Left lung (tissue), 4 donors: ENCODE measurements at regions not wholly inside any gene's neighbourhood (a gene's known extent, or its start where the extent isn't known, plus 50 kb on each side); places are given as distances from the start of the nearest gene placed in this dataset.

Experiments used
- ATAC-seq: fragments of 200-7000 bp; cut with Tn5 transposase; one replicate; pipeline ENCODE4 v1.9.1; 2020; ENCODE audit warnings: moderate library complexity
- DNase-seq, 4 donors: peaks; one replicate each; pipeline ENCODE4 v3.0.0-alpha.2; 2013 to 2020
- H3K27ac ChIP-seq, 2 donors: fragments of 200-600 bp; sonication (generic) in 1 of 2; one replicate each; pipeline versions ENCODE4 v1.5.0 to v1.8.0; 2020 to 2021
- H3K27me3 ChIP-seq, 2 donors: fragments of 200-600 bp; sonication (generic) in 1 of 2; one replicate each; pipeline versions ENCODE4 v1.5.0 to v1.8.0; 2020 to 2021
- H3K36me3 ChIP-seq, 2 donors: fragments of 200-600 bp; sonication (generic) in 1 of 2; one replicate each; pipeline versions ENCODE4 v1.5.0 to v1.8.0; 2020 to 2021
- H3K4me1 ChIP-seq, 2 donors: fragments of 200-600 bp; one replicate each; pipeline ENCODE4 v1.8.0; 2021
- H3K4me3 ChIP-seq, 2 donors: fragments of 200-600 bp; sonication (generic) in 1 of 2; one replicate each; pipeline versions ENCODE4 v1.5.0 to v1.8.0; 2020 to 2021; ENCODE audit warnings: mild to moderate bottlenecking in 1 of 2
- H3K9me3 ChIP-seq, 2 donors: fragments of 200-600 bp; sonication (generic) in 1 of 2; one replicate each; pipeline versions ENCODE4 v1.5.0 to v1.8.0; 2020 to 2021
- CTCF ChIP-seq, 2 donors: fragments of 200-600 bp; sonication (generic) in 1 of 2; IDR thresholded peaks; one replicate each; pipeline versions ENCODE4 v1.5.0 to v1.8.0; 2021; ENCODE audit warnings: antibody characterized with exemption in 2 of 2
- intact Hi-C, 2 donors: fragments of 100-400 bp; cut with DNase I; formaldehyde crosslinking; loops; one replicate each; pipeline versions ENCODE4 v1.11.2 to v1.14.2; 2022
- donor health status: DM: no; HTN: yes; CAD: no.
- donor health status: DM: no; HTN: no; CAD: no.

- intact Hi-C loops, result no loop called here
- Histone ChIP-seq H3K4me1 (no peaks in the 10 kb centered on the region), H3K36me3 (no peaks in the 10 kb centered on the region), H3K4me3 (no peak overlapping the region), H3K9me3 (no peaks in the 10 kb centered on the region), H3K27me3 (peaks cover 20 to 39% of the 10 kb centered on the region in 2 donors), H3K27ac (no peak overlapping the region)
- DNase-seq (no peak), ATAC-seq (no peak)
- TF ChIP-seq CTCF (IDR thresholded peaks at IDR 0.05), result no peak
Observed at GRCh38 chr17:6893382-6894205, 62.1 kb upstream of the TEKT1 start.

GRCh38 chr17:6894206-6894528, 62.6 kb upstream of the TEKT1 start:
- ATAC-seq, result peak; percentile 73
- TF ChIP-seq CTCF (IDR thresholded peaks at IDR 0.05), result peak in 1 of 2 donors; percentile 23
- H3K4me1 ChIP-seq, result no peaks in the 10 kb centered on the region
- peak in 1 of 4 donors; percentile 24 for DNase-seq
- intact Hi-C loops, result no loop called here
- no peak overlapping the region for H3K4me3 ChIP-seq
- H3K27me3 ChIP-seq, result peaks cover 20 to 39% of the 10 kb centered on the region in 2 donors
- no peak overlapping the region for H3K27ac ChIP-seq
- no peaks in the 10 kb centered on the region for H3K9me3 ChIP-seq
- no peaks in the 10 kb centered on the region for H3K36me3 ChIP-seq

GRCh38 chr17:6901086-6901485, 69.6 kb upstream of the TEKT1 start:
- ATAC-seq, result no peak
- intact Hi-C loops, result no loop called here

GRCh38 chr17:6903326-6903900, 71.9 kb upstream of the TEKT1 start:
- Histone ChIP-seq H3K4me3 (no peak overlapping the region), H3K36me3 (no peaks in the 10 kb centered on the region), H3K27me3 (no peaks in the 10 kb centered on the region), H3K4me1 (no peaks in the 10 kb centered on the region), H3K9me3 (no peaks in the 10 kb centered on the region), H3K27ac (no peak overlapping the region)
- DNase-seq (no peak), ATAC-seq (no peak)
- intact Hi-C loops, result no loop called here
- no peak for TF ChIP-seq CTCF (IDR thresholded peaks at IDR 0.05)

More at GRCh38 chr17:6901086-6901485, 69.6 kb upstream of the TEKT1 start:
- no peak overlapping the region for H3K27ac ChIP-seq
- H3K4me3 ChIP-seq, result no peak overlapping the region
- H3K9me3 ChIP-seq, result no peaks in the 10 kb centered on the region
- no peak for TF ChIP-seq CTCF (IDR thresholded peaks at IDR 0.05)
- DNase-seq, result no peak
- no peaks in the 10 kb centered on the region for H3K36me3 ChIP-seq
- H3K27me3 ChIP-seq, result peaks cover 0 to 5% of the 10 kb centered on the region in 2 donors
- H3K4me1 ChIP-seq, result no peaks in the 10 kb centered on the region

- TF ChIP-seq CTCF (IDR thresholded peaks at IDR 0.05), result no peak
- no peak for ATAC-seq
- H3K27ac ChIP-seq, result no peak overlapping the region
- no peak overlapping the region for H3K4me3 ChIP-seq
- intact Hi-C loops, result loop anchor here in 1 of 2 donors (5.0 kb wide), 1 partner anchor 88 kb away; the partner anchor contains the start of gene ALOX12
- H3K27me3 ChIP-seq, result no peaks in the 10 kb centered on the region
- no peak for DNase-seq
- no peaks in the 10 kb centered on the region for H3K36me3 ChIP-seq
- peaks cover 0 to 4% of the 10 kb centered on the region in 2 donors for H3K4me1 ChIP-seq
- H3K9me3 ChIP-seq, result no peaks in the 10 kb centered on the region
Observed at GRCh38 chr17:6908807-6909206, 77.3 kb upstream of the TEKT1 start.
